SH-SY5Y (cell line): ENCODE measurements at regions not wholly inside any gene's neighbourhood (a gene's known extent, or its start where the extent isn't known, plus 50 kb on each side); places are given as distances from the start of the nearest gene placed in this dataset.

Experiments
- GATA2 ChIP-seq: IDR thresholded peaks from 2 replicates; pipeline ENCODE4 v1.6.1; 2011; ENCODE audit warnings: mild to moderate bottlenecking, low read depth, low read length
- GATA3 ChIP-seq: IDR thresholded peaks from 2 replicates; pipeline ENCODE4 v1.6.1; 2011; ENCODE audit warnings: low read depth, mild to moderate bottlenecking, low read length, moderate library complexity

GRCh38 chr13:107466326-107467099 is 748.8 kb downstream of the LIG4 start:
- TF ChIP-seq GATA2 (no peak), GATA3 (no peak)

GRCh38 chr13:107462501-107462900 is 752.8 kb downstream of the LIG4 start:
- TF ChIP-seq GATA2 (no peak), GATA3 (no peak)

GRCh38 chr13:107461751-107462150 is 753.6 kb downstream of the LIG4 start:
- no peak for TF ChIP-seq GATA2

GRCh38 chr13:107459430-107459829 is 755.9 kb downstream of the LIG4 start:
- TF ChIP-seq GATA2 (no peak), GATA3 (no peak)

GRCh38 chr13:107458269-107458668 is 757.1 kb downstream of the LIG4 start:
- TF ChIP-seq GATA3 (no peak), GATA2 (no peak)

GRCh38 chr13:107457686-107458085 is 757.6 kb downstream of the LIG4 start:
- no peak for TF ChIP-seq GATA3
- TF ChIP-seq GATA2 = no peak

- no peak for TF ChIP-seq GATA2
- no peak for TF ChIP-seq GATA3
Measured at GRCh38 chr13:107456431-107456830, 758.9 kb downstream of the LIG4 start.

- TF ChIP-seq GATA2 = no peak
Measured at GRCh38 chr13:107452833-107453232, 762.5 kb downstream of the LIG4 start.

GRCh38 chr13:107450931-107451330 is 764.4 kb downstream of the LIG4 start:
- TF ChIP-seq GATA3 = no peak
- TF ChIP-seq GATA2 = no peak

- TF ChIP-seq GATA2 = no peak
- no peak for TF ChIP-seq GATA3
Measured at GRCh38 chr13:107450431-107450830, 764.9 kb downstream of the LIG4 start.

- no peak for TF ChIP-seq GATA3
- TF ChIP-seq GATA2 = no peak
Measured at GRCh38 chr13:107447591-107447990, 767.7 kb downstream of the LIG4 start.

- no peak for TF ChIP-seq GATA3
- TF ChIP-seq GATA2 = no peak
Measured at GRCh38 chr13:107441279-107441678, 774.1 kb downstream of the LIG4 start.

- no peak for TF ChIP-seq GATA3
- TF ChIP-seq GATA2 = no peak
Measured at GRCh38 chr13:107438251-107438650, 777.1 kb downstream of the LIG4 start.

GRCh38 chr13:107434347-107434746 is 781.0 kb downstream of the LIG4 start:
- TF ChIP-seq GATA2 = no peak
- TF ChIP-seq GATA3 = no peak

GRCh38 chr13:107427536-107427935 is 787.8 kb downstream of the LIG4 start:
- TF ChIP-seq GATA2 = no peak
- no peak for TF ChIP-seq GATA3

- TF ChIP-seq GATA3 (no peak), GATA2 (no peak)
Measured at GRCh38 chr13:107422421-107422820, 792.9 kb downstream of the LIG4 start.
